ENCODE measurements at regions not wholly inside any gene's neighbourhood (a gene's known extent, or its start where the extent isn't known, plus 50 kb on each side); places are given as distances from the start of the nearest gene placed in this dataset.
A peak's percentile ranks its signal among the peaks of the same experiment; 100 is the strongest.
"Not testable (repeated sequence)": the region's sequence is repeated elsewhere in the genome, so short reads cannot be mapped to it uniquely, and the experiment has no call there.

DNA sequence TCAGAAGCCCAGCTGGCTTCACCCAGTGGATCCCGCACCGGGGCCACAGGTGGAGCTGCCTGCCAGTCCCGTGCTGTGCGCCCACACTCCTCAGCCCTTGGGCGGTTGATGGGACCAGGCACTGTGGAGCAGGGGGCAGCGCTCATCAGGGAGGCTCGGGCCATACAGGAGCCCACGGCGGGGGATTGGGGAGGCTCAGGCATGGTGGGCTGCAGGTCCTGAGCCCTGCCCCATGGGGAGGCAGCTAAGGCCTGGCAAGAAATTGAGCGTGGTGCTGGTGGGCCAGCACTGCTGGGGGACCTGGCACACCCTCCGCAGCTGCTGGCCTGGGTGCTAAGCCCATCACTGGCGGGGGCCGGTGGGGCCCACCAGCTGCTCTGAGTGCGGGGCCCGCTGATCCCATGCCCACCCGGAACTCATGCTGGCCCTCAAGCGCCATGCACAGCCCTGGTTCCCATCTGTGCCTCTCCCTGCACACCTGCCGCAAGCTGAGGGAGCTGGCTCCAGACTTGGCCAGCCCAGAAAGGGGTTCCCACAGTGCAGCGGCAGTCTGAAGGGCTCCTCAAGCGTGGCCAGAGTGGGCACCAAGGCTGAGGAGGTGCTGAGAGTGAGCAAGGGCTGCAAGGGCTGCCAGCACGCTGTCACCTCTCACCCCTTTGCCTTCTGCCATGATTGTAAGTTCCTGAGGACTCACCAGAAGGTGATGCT is 705.1 kb downstream of the STPG2 start:
- DNase-seq = not testable (repeated sequence)

DNA sequence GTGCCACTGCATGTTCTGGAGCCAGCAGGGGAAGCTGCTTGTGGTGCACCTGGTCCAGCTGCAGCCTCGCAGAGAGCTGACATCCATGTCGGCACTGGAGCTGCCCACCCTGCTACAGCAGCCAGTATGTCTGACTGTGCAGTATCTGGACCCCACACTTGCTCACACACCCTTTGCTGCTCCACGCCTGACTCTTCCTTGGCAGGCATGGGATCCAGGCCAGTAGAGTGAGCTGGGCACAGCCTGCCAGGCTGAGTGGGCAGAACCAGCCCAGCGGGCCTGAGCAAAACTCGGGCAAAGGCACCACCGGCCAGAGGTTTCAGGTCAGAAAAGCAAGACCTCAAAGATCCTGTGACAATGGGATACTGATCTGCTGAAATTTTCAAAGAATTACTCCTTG is 690.1 kb downstream of the STPG2 start:
- DNase-seq = no peak

DNA sequence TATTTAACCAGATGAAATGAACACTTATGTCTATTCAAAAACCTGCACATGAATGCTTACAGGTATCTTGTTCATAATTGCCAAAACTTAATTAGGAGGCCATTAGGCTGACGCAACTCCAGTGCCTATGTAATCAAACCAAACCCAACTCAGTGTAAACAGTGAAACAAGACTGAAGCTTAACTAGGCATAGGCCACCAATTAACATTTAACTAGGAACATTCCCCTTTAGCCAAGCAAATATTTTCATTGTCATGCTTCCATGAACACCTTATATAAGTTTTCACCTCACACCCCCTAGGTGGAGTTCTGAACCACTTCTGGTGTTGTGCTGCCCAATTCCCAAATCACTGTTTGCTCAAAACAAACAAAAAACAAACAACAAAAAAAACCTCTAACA is 686.0 kb downstream of the STPG2 start:
- peak; percentile 19 for DNase-seq

DNA sequence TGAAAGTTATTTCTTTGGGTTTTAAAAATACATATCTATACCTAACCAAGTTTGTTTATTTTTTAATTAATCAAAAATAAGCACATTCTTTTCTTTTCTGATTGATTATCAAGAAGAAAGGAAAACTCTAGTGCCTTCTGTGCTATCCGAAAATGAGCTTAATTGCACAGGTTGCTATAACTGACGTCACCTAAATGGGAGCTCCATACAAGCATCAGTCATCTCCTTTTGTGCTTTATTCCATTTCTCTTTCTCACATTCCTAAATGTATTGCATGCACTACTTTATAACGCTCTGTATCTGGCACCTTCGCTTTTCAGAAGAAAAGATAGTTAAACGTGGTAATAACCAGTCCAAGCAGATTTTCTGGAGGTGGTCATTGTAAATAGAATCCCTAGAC is 675.0 kb downstream of the STPG2 start:
- DNase-seq = no peak

DNA sequence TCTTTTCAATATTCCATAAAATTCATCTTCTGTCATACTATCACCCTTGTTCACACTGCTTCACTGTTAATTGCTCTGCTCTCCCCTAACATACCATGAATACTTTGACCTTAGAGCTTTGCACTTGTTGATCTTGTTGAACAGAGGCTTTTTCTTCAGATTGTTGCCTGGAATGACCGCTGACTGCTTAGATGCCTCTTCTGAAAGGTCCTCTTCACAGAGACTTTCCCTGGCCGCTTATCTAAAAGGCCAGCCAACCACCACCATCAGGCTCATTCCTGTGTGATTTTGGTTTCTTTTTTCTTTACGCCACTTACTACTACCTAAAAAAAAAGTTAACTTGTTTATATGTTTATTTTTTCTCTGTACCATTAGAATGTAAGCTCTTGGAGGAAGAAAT is 667.7 kb downstream of the STPG2 start:
- no peak for DNase-seq

DNA sequence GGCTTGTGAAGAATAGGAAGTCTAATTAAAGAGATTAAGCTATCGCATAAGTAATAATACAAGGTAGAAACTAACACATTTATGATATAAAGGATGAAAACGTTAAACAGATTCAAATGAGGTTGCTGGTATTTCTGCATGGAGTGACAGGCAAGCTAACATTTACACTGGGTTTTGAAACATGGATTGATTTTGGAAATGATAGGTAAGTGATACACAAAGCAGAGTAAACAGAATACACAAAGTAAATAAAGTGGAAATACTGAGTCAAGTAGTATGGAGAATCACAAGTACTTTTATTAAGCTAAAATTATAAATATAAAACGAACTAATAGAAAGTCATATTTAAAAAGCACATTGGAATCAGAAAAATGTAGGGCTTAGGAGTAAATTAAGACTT is 665.3 kb downstream of the STPG2 start:
- DNase-seq = no peak

DNA sequence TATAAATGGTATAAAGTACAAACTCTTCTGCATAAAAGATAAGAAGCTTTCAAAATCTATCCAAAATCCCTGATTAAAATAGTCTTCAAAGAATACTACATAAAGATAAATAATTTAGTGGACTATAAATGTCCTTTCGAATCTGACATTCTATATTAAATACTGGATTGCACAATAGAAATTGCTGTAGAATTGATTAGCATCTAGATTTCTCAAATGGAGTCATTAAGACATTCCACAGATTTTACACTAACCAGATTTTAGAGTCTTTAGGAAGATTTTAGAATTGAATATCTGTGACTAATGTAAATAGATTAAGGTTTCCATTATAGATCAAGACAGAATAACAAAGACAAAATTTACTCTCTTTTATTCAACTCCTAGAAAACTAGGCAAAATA is 663.9 kb downstream of the STPG2 start:
- no peak for DNase-seq

DNA sequence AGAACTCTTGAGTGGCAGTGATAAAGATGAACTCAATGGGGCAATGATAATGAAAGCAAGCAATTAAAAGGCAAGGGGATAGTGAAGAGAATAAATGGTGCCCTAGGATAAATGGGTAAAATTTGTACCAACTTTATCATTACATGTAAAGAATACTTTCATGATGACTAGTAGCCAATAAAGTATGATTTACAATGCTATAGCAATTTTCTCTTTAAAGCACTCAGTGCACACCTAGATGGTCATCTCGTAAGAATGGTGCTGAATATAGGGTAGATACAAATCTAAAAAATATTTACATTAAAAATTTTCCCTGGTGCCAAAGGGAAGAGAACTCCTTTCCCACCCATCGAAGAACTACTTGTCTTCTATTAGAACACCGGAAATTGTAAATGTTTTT is 651.4 kb downstream of the STPG2 start:
- DNase-seq = no peak

DNA sequence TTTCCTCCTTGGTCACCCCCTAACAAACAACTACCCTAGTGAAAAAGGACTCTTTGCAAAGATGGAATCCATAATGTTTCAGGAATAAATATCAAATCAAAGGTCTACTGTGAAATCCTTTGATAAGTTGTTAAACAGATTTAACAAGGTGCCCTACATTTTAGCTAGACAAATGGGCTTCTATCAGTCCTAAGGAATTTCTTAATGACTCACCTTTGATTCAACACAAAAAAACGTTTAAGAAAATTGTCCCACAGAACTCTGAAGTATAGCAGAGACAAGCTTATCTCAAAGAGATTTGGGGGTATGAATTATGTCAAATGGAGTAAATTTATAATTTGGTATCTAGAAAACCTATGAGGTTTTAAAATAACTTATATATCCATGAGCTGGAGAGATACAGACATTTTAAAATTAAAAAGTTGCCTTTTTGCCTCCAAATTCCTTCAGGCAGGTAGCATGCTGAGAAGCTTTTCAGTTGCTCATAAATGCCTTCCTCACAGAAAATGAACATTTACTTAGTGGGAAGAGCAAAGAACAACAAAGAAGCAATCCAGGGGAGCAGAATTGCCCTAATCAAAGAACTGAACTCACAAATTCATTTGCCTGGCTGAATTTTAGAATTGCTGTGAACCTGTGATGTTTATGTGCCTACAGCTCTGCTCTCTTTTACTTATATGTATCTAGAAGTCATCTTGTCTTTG is 649.3 kb downstream of the STPG2 start:
- peak; percentile 3 for DNase-seq

DNA sequence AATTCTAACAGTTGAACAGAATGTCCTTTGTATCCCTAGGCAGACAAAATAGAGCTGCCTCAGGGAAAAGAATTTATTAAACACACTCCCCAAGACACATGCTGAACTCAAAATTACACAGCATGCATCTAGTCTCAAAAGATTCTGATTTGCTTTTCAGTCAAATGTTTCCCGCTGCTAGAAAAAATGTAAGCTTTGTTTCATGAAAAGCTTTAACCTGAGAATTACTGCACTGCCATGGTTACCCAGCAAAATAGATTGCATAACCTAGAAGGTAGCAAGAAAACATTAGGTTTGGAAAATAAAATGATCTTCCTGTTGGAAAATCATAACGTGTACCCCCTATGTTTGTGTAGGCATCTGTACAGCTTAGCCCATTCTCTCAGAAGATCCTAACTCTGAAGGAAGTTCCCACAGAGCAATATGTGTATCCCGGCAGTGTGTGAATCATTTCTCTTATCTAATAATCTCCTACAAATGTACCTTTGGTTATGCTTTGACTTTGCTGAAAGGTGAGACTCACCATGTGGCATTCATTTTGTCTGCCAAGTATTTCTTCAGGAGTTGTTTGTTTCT is 646.9 kb downstream of the STPG2 start:
- DNase-seq = peak; percentile 29

DNA sequence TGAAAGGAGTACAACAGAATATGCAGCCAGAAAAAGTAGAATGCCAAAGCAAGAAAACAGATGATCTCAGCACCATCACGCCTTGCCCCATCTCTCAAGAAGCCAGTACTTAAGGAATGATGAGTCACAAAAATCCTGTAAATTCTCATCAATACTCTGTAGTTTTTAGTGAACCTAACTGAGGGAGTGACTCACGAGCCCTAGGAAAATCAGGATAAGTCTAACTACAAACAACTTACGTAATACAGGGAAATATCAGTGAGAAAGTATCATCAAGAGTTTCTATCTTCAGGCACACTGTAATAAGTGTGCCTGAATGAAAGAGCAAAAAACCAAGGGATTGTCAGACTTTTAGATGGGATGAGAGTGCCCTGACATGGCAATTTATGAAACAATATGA is 644.4 kb downstream of the STPG2 start:
- peak; percentile 13 for DNase-seq

DNA sequence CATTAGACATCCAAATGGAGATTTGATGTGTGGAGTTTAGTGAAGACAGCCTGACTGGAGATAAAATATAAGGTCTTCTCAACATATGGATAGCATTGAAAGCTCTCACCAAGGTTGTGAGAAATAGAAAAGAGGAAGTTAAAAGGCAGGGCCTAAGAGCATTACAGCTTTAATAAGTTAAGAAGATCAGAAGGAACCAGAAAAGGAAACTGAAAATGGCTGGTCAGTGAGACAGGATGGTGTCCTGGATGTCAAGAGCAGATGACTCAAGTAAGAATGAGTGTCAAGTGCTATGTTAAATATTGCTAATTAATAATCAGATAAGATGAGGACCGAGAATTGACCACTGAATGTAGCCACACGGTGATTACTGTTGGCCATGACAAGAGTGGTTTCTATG is 642.9 kb downstream of the STPG2 start:
- no peak for DNase-seq

DNA sequence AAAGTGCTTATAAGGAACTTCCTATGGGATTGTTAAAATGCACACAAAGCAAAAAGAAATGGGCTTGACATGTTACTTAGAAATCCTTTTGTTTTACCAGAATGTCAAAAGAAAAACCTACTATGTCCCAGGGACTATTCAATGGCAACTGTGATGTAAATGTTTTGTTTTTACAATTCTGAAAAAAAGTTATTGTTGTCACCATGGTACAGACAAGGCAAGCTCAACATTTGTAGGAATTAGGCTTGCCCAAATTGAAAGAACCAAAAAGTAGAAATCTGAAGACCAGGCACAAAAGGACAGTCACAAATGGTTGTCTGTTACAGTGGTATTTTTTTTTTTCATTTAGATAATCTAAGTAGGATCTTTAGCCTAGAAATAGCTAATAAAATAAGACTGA is 638.6 kb downstream of the STPG2 start:
- DNase-seq = no peak

DNA sequence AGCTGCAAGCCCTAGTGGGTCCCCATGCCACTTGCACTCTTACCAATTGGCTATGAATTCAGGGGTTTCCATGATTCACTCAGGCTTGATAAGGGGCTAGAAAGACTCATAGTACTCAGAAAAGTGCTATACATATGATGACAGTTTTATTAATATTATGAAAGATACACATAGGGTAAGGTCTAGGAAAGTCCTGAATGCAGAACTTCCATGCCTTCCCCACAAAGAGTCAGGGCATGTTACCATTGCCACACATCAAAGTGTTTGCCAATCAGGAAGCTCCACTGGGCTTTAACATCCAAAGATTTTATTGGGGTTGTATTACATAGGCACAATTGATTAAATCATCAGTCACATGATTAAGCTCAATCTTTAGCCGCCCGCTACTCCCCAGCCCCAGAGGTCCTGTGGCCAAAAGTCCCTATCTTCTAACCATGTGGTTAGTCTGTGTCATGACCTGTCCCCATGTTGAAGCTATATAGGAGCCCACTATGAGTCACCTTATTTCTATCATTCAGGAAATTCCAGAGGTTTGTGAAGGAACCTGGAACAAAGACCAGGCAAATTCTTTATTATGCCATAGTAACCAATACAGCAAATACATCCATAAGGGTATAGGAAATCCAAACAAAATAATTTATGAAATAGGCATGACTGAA is 635.6 kb downstream of the STPG2 start:
- DNase-seq = no peak
